Mesothelial cell of epicardium (in vitro differentiated cells): ENCODE measurements at regions not wholly inside any gene's neighbourhood (a gene's known extent, or its start where the extent isn't known, plus 50 kb on each side); places are given as distances from the start of the nearest gene placed in this dataset.

ENCODE experiments used
- DNase-seq, 2 experiments: peaks; one replicate each; pipeline ENCODE4 v3.0.0; 2021; ENCODE audit warnings: low spot score in 2 of 2; ENCODE audit not compliant: unreplicated experiment in 2 of 2
- H3K27ac Mint-ChIP-seq: 2 replicates; pipeline ENCODE4 v1.8.0; 2021; ENCODE audit warnings: mixed read lengths
- H3K27me3 Mint-ChIP-seq: 2 replicates; pipeline ENCODE4 v1.8.0; 2021; ENCODE audit warnings: low read depth, mixed read lengths
- H3K36me3 Mint-ChIP-seq: 2 replicates; pipeline ENCODE4 v1.8.0; 2021; ENCODE audit warnings: mixed read lengths
- H3K4me1 Mint-ChIP-seq: 2 replicates; pipeline ENCODE4 v1.8.0; 2021; ENCODE audit warnings: mixed read lengths
- H3K4me3 Mint-ChIP-seq: 2 replicates; pipeline ENCODE4 v1.8.0; 2021; ENCODE audit warnings: mild to moderate bottlenecking, moderate library complexity, mixed read lengths
- H3K9me3 Mint-ChIP-seq: 2 replicates; pipeline ENCODE4 v1.8.0; 2021; ENCODE audit warnings: mixed read lengths
- TF ChIP-seq, protein P1 (sequence below): fragments of 200-600 bp; sonication (generic); IDR thresholded peaks from one replicate; pipeline ENCODE4 v1.5.0; 2021; ENCODE audit warnings: antibody characterized with exemption; ENCODE audit not compliant: unreplicated experiment

DNA sequence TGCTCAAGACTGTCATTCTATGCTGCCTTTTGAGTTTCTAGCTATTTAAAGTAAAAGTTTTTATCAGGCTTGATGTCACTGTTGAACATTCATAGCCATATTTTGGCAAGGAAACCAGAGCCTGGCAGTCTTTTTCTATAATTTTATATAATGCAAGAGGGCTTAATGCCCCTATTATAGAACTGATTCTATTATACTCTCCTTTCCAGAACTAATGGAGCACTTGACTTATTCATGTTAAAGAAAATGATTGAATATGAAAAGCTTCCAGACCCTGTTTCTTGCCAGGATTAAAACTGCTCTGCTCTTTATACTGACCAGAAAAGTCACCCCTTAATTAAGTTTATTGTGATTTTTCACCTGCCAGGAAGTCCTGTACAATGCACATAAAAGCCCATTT, 337.6 kb upstream of the CHRM2 start:
- no peak overlapping the region for H3K27ac Mint-ChIP-seq
- peaks cover 12% of the 10 kb centered on the region for H3K4me1 Mint-ChIP-seq
- no peak overlapping the region for H3K4me3 Mint-ChIP-seq
- H3K27me3 Mint-ChIP-seq = peaks cover 2% of the 10 kb centered on the region
- H3K36me3 Mint-ChIP-seq = peaks cover 1% of the 10 kb centered on the region
- DNase-seq = no peak
- H3K9me3 Mint-ChIP-seq = peaks cover 24% of the 10 kb centered on the region
- TF ChIP-seq, protein P1, sequence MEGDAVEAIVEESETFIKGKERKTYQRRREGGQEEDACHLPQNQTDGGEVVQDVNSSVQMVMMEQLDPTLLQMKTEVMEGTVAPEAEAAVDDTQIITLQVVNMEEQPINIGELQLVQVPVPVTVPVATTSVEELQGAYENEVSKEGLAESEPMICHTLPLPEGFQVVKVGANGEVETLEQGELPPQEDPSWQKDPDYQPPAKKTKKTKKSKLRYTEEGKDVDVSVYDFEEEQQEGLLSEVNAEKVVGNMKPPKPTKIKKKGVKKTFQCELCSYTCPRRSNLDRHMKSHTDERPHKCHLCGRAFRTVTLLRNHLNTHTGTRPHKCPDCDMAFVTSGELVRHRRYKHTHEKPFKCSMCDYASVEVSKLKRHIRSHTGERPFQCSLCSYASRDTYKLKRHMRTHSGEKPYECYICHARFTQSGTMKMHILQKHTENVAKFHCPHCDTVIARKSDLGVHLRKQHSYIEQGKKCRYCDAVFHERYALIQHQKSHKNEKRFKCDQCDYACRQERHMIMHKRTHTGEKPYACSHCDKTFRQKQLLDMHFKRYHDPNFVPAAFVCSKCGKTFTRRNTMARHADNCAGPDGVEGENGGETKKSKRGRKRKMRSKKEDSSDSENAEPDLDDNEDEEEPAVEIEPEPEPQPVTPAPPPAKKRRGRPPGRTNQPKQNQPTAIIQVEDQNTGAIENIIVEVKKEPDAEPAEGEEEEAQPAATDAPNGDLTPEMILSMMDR = no peak

DNA sequence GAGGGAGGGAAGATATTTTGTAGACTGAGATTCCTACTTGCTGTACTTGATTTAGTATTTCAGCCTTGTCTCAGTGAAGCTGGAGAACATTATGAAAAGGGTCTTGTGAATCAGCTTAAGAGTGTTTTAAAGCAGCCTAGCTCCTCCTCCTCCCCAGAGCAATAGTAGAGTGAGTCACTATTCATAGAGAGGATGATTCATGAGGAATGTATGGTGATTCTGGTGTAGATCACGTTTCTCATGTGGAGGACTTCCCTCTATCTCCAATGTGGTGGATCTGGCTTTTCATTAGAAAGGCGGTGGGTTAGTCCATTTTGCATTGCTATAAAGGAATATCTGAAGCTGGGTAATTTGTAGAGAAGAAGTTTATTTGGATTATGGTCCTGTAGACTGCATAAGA, 340.1 kb upstream of the CHRM2 start:
- Mint-ChIP-seq H3K36me3 (no peaks in the 10 kb centered on the region), H3K9me3 (peaks cover 7% of the 10 kb centered on the region), H3K27me3 (peaks cover 2% of the 10 kb centered on the region), H3K4me3 (no peak overlapping the region), H3K27ac (peak overlapping the region; percentile 5), H3K4me1 (peaks cover 12% of the 10 kb centered on the region)
- TF ChIP-seq, protein P1 = no peak
- no peak for DNase-seq

DNA sequence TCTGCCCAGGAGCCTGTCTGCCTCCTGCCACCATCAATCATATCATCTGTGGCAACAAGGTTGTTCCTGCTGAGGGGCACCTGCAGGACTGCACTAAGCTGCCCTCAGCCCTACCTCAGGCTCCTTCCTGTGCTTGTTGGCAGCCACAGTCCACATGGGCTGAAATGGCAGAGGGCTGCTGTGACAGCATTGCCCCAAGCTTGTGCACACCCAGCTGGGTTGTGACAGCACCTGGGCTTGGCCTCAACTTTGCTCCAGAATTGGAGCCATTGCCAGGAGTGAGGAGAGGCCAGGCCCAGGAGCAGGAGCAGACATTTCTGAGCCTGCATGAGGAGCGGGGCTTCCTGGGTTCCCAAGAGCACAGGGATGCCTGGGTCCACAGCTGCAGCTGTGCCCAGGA, 340.9 kb upstream of the CHRM2 start:
- no peak overlapping the region for H3K4me3 Mint-ChIP-seq
- DNase-seq = no peak
- H3K27me3 Mint-ChIP-seq = peaks cover 2% of the 10 kb centered on the region
- TF ChIP-seq, protein P1 = no peak
- H3K9me3 Mint-ChIP-seq = no peaks in the 10 kb centered on the region
- no peak overlapping the region for H3K27ac Mint-ChIP-seq
- peaks cover 12% of the 10 kb centered on the region for H3K4me1 Mint-ChIP-seq
- H3K36me3 Mint-ChIP-seq = no peaks in the 10 kb centered on the region

DNA sequence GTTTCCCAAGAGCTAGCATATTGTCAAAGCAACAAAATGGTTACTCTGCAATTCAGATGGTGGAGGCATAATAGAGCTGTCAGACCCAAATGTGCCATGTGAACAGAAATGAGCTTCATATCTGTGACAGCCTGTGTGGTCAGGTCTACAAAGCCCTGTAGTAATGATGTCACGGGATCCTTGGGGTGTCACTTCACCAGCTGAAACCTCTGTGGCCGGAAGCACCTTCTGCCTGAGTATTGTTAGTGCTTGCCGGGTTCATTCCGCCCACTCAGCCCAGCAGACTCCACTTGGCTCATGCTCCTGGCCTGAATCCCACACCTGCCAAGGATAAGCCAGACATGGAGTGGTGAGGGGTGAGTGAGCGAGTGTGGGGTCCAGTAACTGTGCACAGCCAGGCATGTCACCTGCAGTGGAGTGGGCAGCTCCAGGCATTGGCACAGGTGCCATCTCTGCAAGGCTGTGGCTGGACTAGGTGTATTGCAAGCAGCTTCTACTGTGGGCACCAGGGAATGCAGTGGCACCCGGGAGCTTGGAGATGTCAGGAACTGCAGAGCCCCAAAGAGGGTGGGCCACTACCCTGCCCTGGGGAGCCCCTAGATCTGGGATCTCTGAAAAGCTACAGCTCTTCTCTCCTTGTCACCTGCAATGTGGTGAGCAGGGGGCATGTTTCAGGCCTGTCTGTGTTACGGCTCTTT, 341.9 kb upstream of the CHRM2 start:
- Mint-ChIP-seq H3K27ac (no peak overlapping the region), H3K4me3 (no peak overlapping the region), H3K36me3 (no peaks in the 10 kb centered on the region), H3K27me3 (no peaks in the 10 kb centered on the region), H3K9me3 (no peaks in the 10 kb centered on the region), H3K4me1 (peaks cover 12% of the 10 kb centered on the region)
- TF ChIP-seq, protein P1 = no peak
- DNase-seq = no peak

DNA sequence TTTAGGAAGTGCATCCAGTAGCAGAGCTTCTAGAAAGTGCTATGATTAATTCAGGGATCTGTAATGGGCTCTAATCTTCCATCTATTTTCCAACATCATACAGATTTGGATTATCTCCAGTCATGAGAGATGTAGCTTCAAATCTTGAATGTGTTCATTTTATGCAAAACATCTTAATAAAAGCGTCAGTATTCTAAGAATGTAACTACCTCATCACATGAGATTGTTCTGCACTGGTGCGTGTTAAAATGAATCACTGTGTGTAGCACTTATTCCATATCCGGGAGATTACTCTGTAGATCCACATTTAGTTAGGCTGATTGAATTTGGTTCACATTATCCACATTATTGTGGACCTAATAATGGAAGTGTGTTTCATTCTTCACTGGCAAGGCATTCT, 344.9 kb upstream of the CHRM2 start:
- no peak overlapping the region for H3K27ac Mint-ChIP-seq

More for the DNA sequence above, 344.9 kb upstream of the CHRM2 start:
- H3K4me1 Mint-ChIP-seq = peaks cover 7% of the 10 kb centered on the region
- H3K9me3 Mint-ChIP-seq = no peaks in the 10 kb centered on the region
- no peak overlapping the region for H3K4me3 Mint-ChIP-seq
- H3K27me3 Mint-ChIP-seq = no peaks in the 10 kb centered on the region
- no peak for DNase-seq
- no peaks in the 10 kb centered on the region for H3K36me3 Mint-ChIP-seq
- TF ChIP-seq, protein P1 = no peak
